H9 (cell line): ENCODE measurements at regions not wholly inside any gene's neighbourhood (a gene's known extent, or its start where the extent isn't known, plus 50 kb on each side); places are given as distances from the start of the nearest gene placed in this dataset.

ENCODE experiments used
- DNase-seq: peaks from one replicate; pipeline ENCODE4 v3.0.0-alpha.2; 2017
- H2AFZ ChIP-seq: one replicate; pipeline ENCODE4 v1.6.1; 2013; ENCODE audit warnings: mild to moderate bottlenecking, low read length, control low read depth, moderate library complexity
- H2AK5ac ChIP-seq: 2 replicates; pipeline ENCODE4 v1.6.1; 2013; ENCODE audit warnings: low read length, control low read depth, mixed read lengths; ENCODE audit not compliant: insufficient read length
- H2BK120ac ChIP-seq: one replicate; pipeline ENCODE4 v1.6.1; 2013; ENCODE audit warnings: low read depth, mild to moderate bottlenecking, low read length, control low read depth, inconsistent platforms; ENCODE audit not compliant: poor library complexity, severe bottlenecking
- H2BK12ac ChIP-seq: 2 replicates; pipeline ENCODE4 v1.6.1; 2013; ENCODE audit warnings: low read length, control low read depth, mixed read lengths, low read depth; ENCODE audit not compliant: insufficient read length
- H2BK15ac ChIP-seq: 2 replicates; pipeline ENCODE4 v1.6.1; 2013; ENCODE audit warnings: low read depth, low read length, control low read depth
- H2BK20ac ChIP-seq: one replicate; pipeline ENCODE4 v1.6.1; 2013; ENCODE audit warnings: low read depth, mild to moderate bottlenecking, low read length, control low read depth, inconsistent platforms; ENCODE audit not compliant: poor library complexity, severe bottlenecking
- H2BK5ac ChIP-seq: 2 replicates; pipeline ENCODE4 v1.6.1; 2013; ENCODE audit warnings: low read length, control low read depth, mixed read lengths; ENCODE audit not compliant: insufficient read length
- H3K14ac ChIP-seq: 2 replicates; pipeline ENCODE4 v1.6.1; 2013; ENCODE audit warnings: low read length, control low read depth; ENCODE audit not compliant: insufficient read depth
- H3K18ac ChIP-seq: 2 replicates; pipeline ENCODE4 v1.6.1; 2013; ENCODE audit warnings: low read depth, mild to moderate bottlenecking, mixed read lengths, low read length, control low read depth; ENCODE audit not compliant: insufficient read length
- H3K23ac ChIP-seq: 2 replicates; pipeline ENCODE4 v1.6.1; 2013; ENCODE audit warnings: low read length, control low read depth, mixed read lengths, low read depth; ENCODE audit not compliant: insufficient read length
- H3K23me2 ChIP-seq: 2 replicates; pipeline ENCODE4 v1.6.1; 2013; ENCODE audit warnings: low read depth, mild to moderate bottlenecking, mixed read lengths, low read length, control low read depth; ENCODE audit not compliant: insufficient read length, poor library complexity, severe bottlenecking
- H3K27ac ChIP-seq: 2 replicates; pipeline ENCODE4 v1.5.1; 2013; ENCODE audit warnings: low read length, control low read depth, mixed read lengths, low read depth; ENCODE audit not compliant: insufficient read length
- H3K27me3 ChIP-seq: 2 replicates; pipeline ENCODE4 v1.6.1; 2013; ENCODE audit warnings: low read length, control low read depth, inconsistent platforms; ENCODE audit not compliant: insufficient read depth
- H3K4ac ChIP-seq: 2 replicates; pipeline ENCODE4 v1.6.1; 2013; ENCODE audit warnings: low read depth, mild to moderate bottlenecking, control low read depth, inconsistent platforms, low read length, moderate library complexity
- H3K4me1 ChIP-seq: 2 replicates; pipeline ENCODE4 v1.6.1; 2013; ENCODE audit warnings: low read length, control low read depth, inconsistent platforms; ENCODE audit not compliant: insufficient read depth
- H3K4me2 ChIP-seq: 2 replicates; pipeline ENCODE4 v1.6.1; 2013; ENCODE audit warnings: low read length, control low read depth, mixed read lengths; ENCODE audit not compliant: insufficient read length, insufficient read depth
- H3K56ac ChIP-seq: 2 replicates; pipeline ENCODE4 v1.6.1; 2013; ENCODE audit warnings: low read depth, mild to moderate bottlenecking, mixed read lengths, low read length, control low read depth; ENCODE audit not compliant: insufficient read length
- H3K79me1 ChIP-seq: 2 replicates; pipeline ENCODE4 v1.6.1; 2013; ENCODE audit warnings: low read depth, mild to moderate bottlenecking, moderate library complexity, low read length, control low read depth, inconsistent platforms; ENCODE audit not compliant: insufficient read depth, poor library complexity, severe bottlenecking
- H3K79me2 ChIP-seq: 2 replicates; pipeline ENCODE4 v1.6.1; 2013; ENCODE audit warnings: low read length, control low read depth, inconsistent platforms; ENCODE audit not compliant: insufficient read depth
- H3K9ac ChIP-seq: 2 replicates; pipeline ENCODE4 v1.6.1; 2013; ENCODE audit warnings: low read length, control low read depth, mixed read lengths; ENCODE audit not compliant: insufficient read length; ENCODE audit errors: extremely low read depth
- H3K9me3 ChIP-seq: one replicate; pipeline ENCODE4 v1.6.1; 2013; ENCODE audit warnings: low read depth, low read length, inconsistent platforms; ENCODE audit not compliant: control insufficient read depth
- H3T11ph ChIP-seq: one replicate; pipeline ENCODE4 v1.6.1; 2013; ENCODE audit warnings: mild to moderate bottlenecking, low read length, control low read depth, inconsistent platforms
- H4K20me1 ChIP-seq: one replicate; pipeline ENCODE4 v1.6.1; 2013; ENCODE audit not compliant: control insufficient read depth, insufficient read length, insufficient read depth
- H4K5ac ChIP-seq: 2 replicates; pipeline ENCODE4 v1.6.1; 2013; ENCODE audit warnings: low read depth, mild to moderate bottlenecking, mixed read lengths, low read length, control low read depth; ENCODE audit not compliant: insufficient read length
- H4K8ac ChIP-seq: replicated peaks from 2 replicates; pipeline ENCODE4 v1.6.1; 2013; ENCODE audit warnings: low read length, control low read depth, mixed read lengths, low read depth; ENCODE audit not compliant: insufficient read length
- H4K91ac ChIP-seq: 2 replicates; pipeline ENCODE4 v1.6.1; 2013; ENCODE audit warnings: low read depth, mild to moderate bottlenecking, moderate library complexity, mixed read lengths, low read length, control low read depth; ENCODE audit not compliant: insufficient read length
- H3K27ac Mint-ChIP-seq, 3 experiments: 2 replicates in 2 of 3; 3 replicates in 1 of 3; pipeline ENCODE4 v1.8.0; 2020 to 2021; ENCODE audit warnings: mixed read lengths in 3 of 3, mild to moderate bottlenecking in 1 of 3, moderate library complexity in 1 of 3
- H3K27me3 Mint-ChIP-seq: 2 replicates; pipeline ENCODE4 v1.8.0; 2021; ENCODE audit warnings: low read depth, mild to moderate bottlenecking, moderate library complexity, mixed read lengths
- H3K36me3 Mint-ChIP-seq, 3 experiments: 2 replicates in 2 of 3; 3 replicates in 1 of 3; pipeline ENCODE4 v1.8.0; 2020 to 2021; ENCODE audit warnings: low read depth in 3 of 3, mixed read lengths in 3 of 3; ENCODE audit not compliant: insufficient read depth in 1 of 3
- H3K4me1 Mint-ChIP-seq, 2 experiments: 2 replicates each; pipeline ENCODE4 v1.8.0; 2020; ENCODE audit warnings: mixed read lengths in 2 of 2
- H3K4me3 Mint-ChIP-seq, 2 experiments: 2 replicates in 1 of 2; 3 replicates in 1 of 2; pipeline ENCODE4 v1.8.0; 2020 to 2021; ENCODE audit warnings: mild to moderate bottlenecking in 2 of 2, mixed read lengths in 2 of 2, moderate library complexity in 1 of 2
- H3K9me3 Mint-ChIP-seq, 2 experiments: 2 replicates in 1 of 2; 3 replicates in 1 of 2; pipeline ENCODE4 v1.8.0; 2020; ENCODE audit warnings: mild to moderate bottlenecking in 2 of 2, mixed read lengths in 2 of 2, moderate library complexity in 1 of 2
- CTCF ChIP-seq: fragments of 200-600 bp; sonication (generic); conservative IDR thresholded peaks from 3 replicates; pipeline ENCODE4 v1.8.0; 2021; ENCODE audit warnings: antibody characterized with exemption, mild to moderate bottlenecking
- WGBS: extraction: QIAGEN DNeasy Blood & Tissue Kit; methylation state at CpG from one replicate; pipeline ENCODE4 v1.1.7; 2013; ENCODE audit warnings: missing lambda C conversion rate, low lambda C conversion rate, mixed read lengths; ENCODE audit not compliant: insufficient read length; ENCODE audit errors: extremely low coverage; 5-methylcytosine and 5-hydroxymethylcytosine counted together

DNA sequence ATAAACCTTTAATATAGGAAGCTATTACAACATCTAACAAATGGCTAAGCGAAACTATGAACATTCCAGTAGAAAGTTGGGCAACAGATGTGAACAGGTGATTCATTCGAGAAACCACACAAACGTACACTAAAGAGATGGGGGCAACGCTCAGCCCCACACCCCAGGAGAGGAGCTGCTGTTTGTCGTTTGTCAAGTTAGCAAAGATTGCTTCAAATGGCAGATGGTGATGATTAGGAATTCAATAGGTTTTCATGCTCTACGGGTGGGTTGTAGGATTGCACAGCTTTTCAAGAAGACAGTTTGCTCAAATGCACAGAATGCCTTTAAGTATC lies 154.7 kb upstream of the HDAC4 start:
- Mint-ChIP-seq H3K36me3 (no peaks in the 10 kb centered on the region), H3K4me3 (no peak overlapping the region), H3K4me1 (no peaks in the 10 kb centered on the region), H3K27ac (no peak overlapping the region), H3K27me3 (peaks cover 18% of the 10 kb centered on the region), H3K9me3 (no peaks in the 10 kb centered on the region; a peak in 1 of 5 replicates)
- H3K14ac ChIP-seq, result no peak overlapping the region
- no peak for TF ChIP-seq CTCF
- no peak overlapping the region for H3K4ac ChIP-seq
- no peak overlapping the region for H3K23ac ChIP-seq
- no peak overlapping the region for H4K91ac ChIP-seq
- no peak overlapping the region for H3K56ac ChIP-seq
- no CpG with 5 or more reads among the region's 6 CpGs for WGBS
- H2BK120ac ChIP-seq, result no peak overlapping the region
- H3K27ac ChIP-seq, result no peak overlapping the region
- no peak overlapping the region for H3T11ph ChIP-seq
- H3K79me2 ChIP-seq, result no peaks in the 10 kb centered on the region
- no peak overlapping the region for H2AK5ac ChIP-seq
- no peaks in the 10 kb centered on the region for H3K4me1 ChIP-seq
- no peaks in the 10 kb centered on the region for H3K23me2 ChIP-seq
- H4K5ac ChIP-seq, result no peak overlapping the region
- H2AFZ ChIP-seq, result no peak overlapping the region
- H4K8ac ChIP-seq, result no peak overlapping the region
- no peak overlapping the region for H3K18ac ChIP-seq
- H3K9ac ChIP-seq, result no peak overlapping the region
- no peak overlapping the region for H3K4me2 ChIP-seq
- H3K79me1 ChIP-seq, result no peaks in the 10 kb centered on the region
- no peaks in the 10 kb centered on the region for H3K9me3 ChIP-seq
- no peaks in the 10 kb centered on the region for H4K20me1 ChIP-seq
- DNase-seq, result no peak
- H2BK20ac ChIP-seq, result no peak overlapping the region
- H3K27me3 ChIP-seq, result no peaks in the 10 kb centered on the region; the same call in 1 of the 2 replicates
- H2BK15ac ChIP-seq, result no peak overlapping the region
- no peak overlapping the region for H2BK5ac ChIP-seq
- no peak overlapping the region for H2BK12ac ChIP-seq
